Uterus (tissue), 2 donors: ENCODE measurements at regions not wholly inside any gene's neighbourhood (a gene's known extent, or its start where the extent isn't known, plus 50 kb on each side); places are given as distances from the start of the nearest gene placed in this dataset.
"Not testable (repeated sequence)": the region's sequence is repeated elsewhere in the genome, so short reads cannot be mapped to it uniquely, and the experiment has no call there.

Experiments used
- CTCF ChIP-seq, 4 experiments: fragments of 200-600 bp in 2 of 4; fragments of 450-650 bp in 2 of 4; sonication (generic) in 2 of 4; IDR thresholded peaks; one replicate each; pipeline ENCODE4 v1.5.1; 2016 to 2019; ENCODE audit warnings: antibody characterized with exemption in 4 of 4, mild to moderate bottlenecking in 2 of 4, moderate library complexity in 1 of 4
- POLR2A ChIP-seq, 2 donors: fragments of 450-650 bp; IDR thresholded peaks; one replicate each; pipeline ENCODE4 v1.6.1; 2016; ENCODE audit warnings: antibody characterized with exemption in 2 of 2, mild to moderate bottlenecking in 1 of 2, moderate library complexity in 1 of 2

DNA sequence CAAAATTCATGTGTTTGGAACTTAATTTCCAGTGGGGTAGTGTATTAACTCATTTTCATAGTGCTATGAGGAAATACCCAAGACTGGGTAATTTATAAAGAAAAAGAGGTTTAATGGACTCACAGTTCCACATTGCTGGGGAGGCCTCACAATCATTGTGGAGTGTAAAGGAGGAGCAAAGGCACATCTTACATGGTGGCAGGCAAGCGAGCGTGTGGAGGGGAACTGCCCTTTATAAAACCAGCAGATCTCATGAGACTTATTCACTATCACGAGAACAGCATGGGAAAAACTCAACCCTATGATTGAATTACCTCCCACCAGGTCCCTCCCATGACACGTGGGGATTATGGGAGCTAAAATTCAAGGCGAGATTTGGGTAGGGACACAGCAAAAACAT, 64.3 kb upstream of the ANKRD10 start:
- TF ChIP-seq POLR2A, CTCF (IDR thresholded peaks at IDR 0.05): not testable (repeated sequence)
